Kidney (tissue), 13 donors: ENCODE measurements at regions not wholly inside any gene's neighbourhood (a gene's known extent, or its start where the extent isn't known, plus 50 kb on each side); places are given as distances from the start of the nearest gene placed in this dataset.

ENCODE experiments used
- DNase-seq, 5 donors: peaks; one replicate each; pipeline ENCODE4 v3.0.0-alpha.2; 2013 to 2020
- FAIRE-seq: peaks from 2 replicates; lab custom pipeline; 2012; peaks lifted over from hg19 to GRCh38; lab: Jason Lieb, UNC
- H3K27ac ChIP-seq, 2 donors: one replicate each; pipeline ENCODE4 v1.7.0; 2013; ENCODE audit warnings: low read depth in 2 of 2, low read length in 2 of 2, inconsistent platforms in 1 of 2
- H3K27me3 ChIP-seq: one replicate; pipeline ENCODE4 v1.7.1; 2013; ENCODE audit warnings: low read length, inconsistent platforms; ENCODE audit not compliant: control insufficient read depth, insufficient read depth
- H3K36me3 ChIP-seq, 3 donors: one replicate each; pipeline versions ENCODE4 v1.7.0 to v1.7.1; 2013; ENCODE audit warnings: low read length in 3 of 3, control low read depth in 1 of 3, inconsistent platforms in 1 of 3; ENCODE audit not compliant: insufficient read depth in 3 of 3, control insufficient read depth in 2 of 3
- H3K4me1 ChIP-seq, 3 donors: one replicate each; pipeline versions ENCODE4 v1.7.0 to v1.7.1; 2013; ENCODE audit warnings: low read length in 3 of 3, inconsistent platforms in 1 of 3, low read depth in 1 of 3; ENCODE audit not compliant: control insufficient read depth in 2 of 3, insufficient read depth in 2 of 3
- H3K4me3 ChIP-seq, 3 donors: one replicate each; pipeline versions ENCODE4 v1.7.0 to v1.8.1; 2013; ENCODE audit warnings: low read length in 3 of 3, control low read depth in 1 of 3, inconsistent platforms in 1 of 3
- H3K9ac ChIP-seq, 3 donors: one replicate each; pipeline versions ENCODE4 v1.7.0 to v1.7.1; 2013; ENCODE audit warnings: low read length in 3 of 3, control low read depth in 1 of 3, inconsistent platforms in 1 of 3
- H3K9me3 ChIP-seq, 3 donors: one replicate each; pipeline versions ENCODE4 v1.7.0 to v1.7.1; 2013; ENCODE audit warnings: low read length in 3 of 3, control low read depth in 1 of 3, inconsistent platforms in 1 of 3; ENCODE audit not compliant: control insufficient read depth in 2 of 3, insufficient read depth in 1 of 3
- CTCF ChIP-seq: IDR thresholded peaks from 3 replicates; pipeline ENCODE4 v1.5.1; 2012; ENCODE audit warnings: mild to moderate bottlenecking, moderate library complexity, borderline replicate concordance; ENCODE audit not compliant: insufficient read depth; ENCODE audit errors: extremely low read depth
- intact Hi-C: fragments of 100-400 bp; cut with DNase I; formaldehyde crosslinking; loops from one replicate; pipeline ENCODE4 v1.11.1; 2022
- donor health status: control.
- donor health status: control.
- donor health status: control.
- donor health status: control.
- donor health status: control.
- donor health status: DM: yes; HTN: yes; CAD: no.
- donor health status: Normal renal cell carcinoma (clear cell type).

GRCh38 chr13:63433546-63434150, 2018.0 kb upstream of the PCDH20 start:
- intact Hi-C loops, result no loop called here
- DNase-seq (no peak), FAIRE-seq (no peak)
- Histone ChIP-seq H3K27ac (no peak overlapping the region), H3K4me1 (no peaks in the 10 kb centered on the region), H3K4me3 (no peak overlapping the region), H3K9me3 (no peaks in the 10 kb centered on the region), H3K27me3 (no peaks in the 10 kb centered on the region), H3K36me3 (no peaks in the 10 kb centered on the region), H3K9ac (no peak overlapping the region)
- TF ChIP-seq CTCF, result no peak

- H3K9me3 ChIP-seq, result no peaks in the 10 kb centered on the region
- H3K4me3 ChIP-seq, result no peak overlapping the region
- H3K27ac ChIP-seq, result no peak overlapping the region
- intact Hi-C loops, result no loop called here
- no peaks in the 10 kb centered on the region for H3K36me3 ChIP-seq
- TF ChIP-seq CTCF, result no peak
- FAIRE-seq, result no peak
- DNase-seq, result no peak
- H3K9ac ChIP-seq, result no peak overlapping the region
- H3K4me1 ChIP-seq, result no peaks in the 10 kb centered on the region
- H3K27me3 ChIP-seq, result no peaks in the 10 kb centered on the region
These were observed 2011.5 kb upstream of the PCDH20 start for GRCh38 chr13:63427170-63427569.

GRCh38 chr13:63425131-63425530, 2009.5 kb upstream of the PCDH20 start:
- intact Hi-C loops, result no loop called here
- no peak overlapping the region for H3K9ac ChIP-seq
- no peaks in the 10 kb centered on the region for H3K9me3 ChIP-seq
- H3K27ac ChIP-seq, result no peak overlapping the region
- H3K4me1 ChIP-seq, result no peaks in the 10 kb centered on the region
- FAIRE-seq (no peak), DNase-seq (no peak)
- no peaks in the 10 kb centered on the region for H3K27me3 ChIP-seq
- H3K36me3 ChIP-seq, result no peaks in the 10 kb centered on the region
- TF ChIP-seq CTCF, result no peak
- H3K4me3 ChIP-seq, result no peak overlapping the region

GRCh38 chr13:63421123-63421522, 2005.5 kb upstream of the PCDH20 start:
- intact Hi-C loops, result no loop called here
- no peak for FAIRE-seq

More at GRCh38 chr13:63421123-63421522, 2005.5 kb upstream of the PCDH20 start:
- Histone ChIP-seq H3K9me3 (no peaks in the 10 kb centered on the region), H3K9ac (no peak overlapping the region), H3K27me3 (no peaks in the 10 kb centered on the region), H3K4me3 (no peak overlapping the region), H3K4me1 (no peaks in the 10 kb centered on the region), H3K36me3 (no peaks in the 10 kb centered on the region), H3K27ac (no peak overlapping the region)
- DNase-seq, result no peak
- TF ChIP-seq CTCF, result no peak
